DND-41 (cell line): ENCODE measurements at regions not wholly inside any gene's neighbourhood (a gene's known extent, or its start where the extent isn't known, plus 50 kb on each side); places are given as distances from the start of the nearest gene placed in this dataset.

ENCODE experiments used
- ATAC-seq: fragments of 200-7000 bp; cut with Tn5 transposase; 3 replicates; pipeline ENCODE4 v1.9.1; 2021; ENCODE audit warnings: low read depth; ENCODE audit not compliant: insufficient read depth
- DNase-seq: peaks from one replicate; pipeline ENCODE4 v3.0.0-alpha.2; 2020
- H2AFZ ChIP-seq: 2 replicates; pipeline ENCODE4 v1.6.0; 2012; ENCODE audit warnings: low read depth, low read length
- H3K27ac ChIP-seq: 2 replicates; pipeline ENCODE4 v1.5.1; 2012; ENCODE audit warnings: low read length, inconsistent platforms
- H3K27me3 ChIP-seq: fragments of 200-600 bp; sonication (generic); 2 replicates; pipeline ENCODE4 v1.6.0; 2012; ENCODE audit warnings: low read length, mild to moderate bottlenecking, inconsistent platforms; ENCODE audit not compliant: insufficient read depth, poor library complexity
- H3K36me3 ChIP-seq: 2 replicates; pipeline ENCODE4 v1.5.1; 2012; ENCODE audit warnings: low read length, inconsistent platforms; ENCODE audit not compliant: insufficient read depth
- H3K4me1 ChIP-seq: 2 replicates; pipeline ENCODE4 v1.5.1; 2012; ENCODE audit warnings: mild to moderate bottlenecking, low read length; ENCODE audit not compliant: insufficient read depth
- H3K4me2 ChIP-seq: 2 replicates; pipeline ENCODE4 v1.6.0; 2012; ENCODE audit warnings: mild to moderate bottlenecking, moderate library complexity, low read length, inconsistent platforms; ENCODE audit not compliant: insufficient read depth
- H3K4me3 ChIP-seq, 2 experiments: fragments of 200-600 bp in 1 of 2; shearing (Covaris generic) in 1 of 2; 2 replicates each; pipeline ENCODE4 v1.5.1; 2012 to 2016; ENCODE audit warnings: inconsistent platforms in 2 of 2, low read length in 2 of 2, mild to moderate bottlenecking in 2 of 2, low read depth in 1 of 2, moderate library complexity in 1 of 2
- H3K79me2 ChIP-seq: 2 replicates; pipeline ENCODE4 v1.6.0; 2012; ENCODE audit warnings: low read length, inconsistent platforms; ENCODE audit not compliant: insufficient read depth
- H3K9ac ChIP-seq: 2 replicates; pipeline ENCODE4 v1.6.0; 2012; ENCODE audit warnings: low read depth, mild to moderate bottlenecking, inconsistent platforms, low read length, moderate library complexity
- H3K9me3 ChIP-seq: 2 replicates; pipeline ENCODE4 v1.5.1; 2012; ENCODE audit warnings: low read length, moderate library complexity, mild to moderate bottlenecking, inconsistent platforms; ENCODE audit not compliant: insufficient read depth, severe bottlenecking
- H4K20me1 ChIP-seq: 2 replicates; pipeline ENCODE4 v1.6.0; 2012; ENCODE audit warnings: low read length; ENCODE audit not compliant: insufficient read depth
- EZH2 ChIP-seq: IDR thresholded peaks from 3 replicates; pipeline ENCODE4 v1.6.1; 2012; ENCODE audit warnings: borderline replicate concordance, low read depth, mild to moderate bottlenecking, moderate library complexity, low read length, inconsistent platforms; ENCODE audit not compliant: severe bottlenecking
- TF ChIP-seq, protein P1 (sequence below): IDR thresholded peaks from 2 replicates; pipeline ENCODE4 v1.5.1; 2012; ENCODE audit warnings: borderline replicate concordance, low read length, moderate library complexity, mild to moderate bottlenecking; ENCODE audit not compliant: poor library complexity, severe bottlenecking; ENCODE audit errors: extremely low read depth

DNA sequence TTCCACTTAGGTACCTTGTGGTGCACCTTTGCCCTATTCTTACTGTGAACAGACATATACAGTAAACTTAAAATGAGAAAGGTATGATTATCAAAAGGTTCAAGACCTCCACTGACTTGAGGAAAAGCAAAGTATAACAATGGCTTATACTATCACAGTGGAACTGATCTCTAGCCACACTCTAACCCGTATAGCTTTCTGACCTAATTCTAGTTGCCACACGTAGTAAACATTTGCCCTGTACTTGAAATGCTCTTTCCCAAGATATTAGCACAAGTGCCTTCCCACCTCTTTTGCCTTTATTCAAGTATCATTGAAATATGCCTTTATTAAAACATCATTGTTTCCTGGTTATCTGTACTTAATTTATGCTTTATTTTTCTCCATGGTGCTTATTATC, 250.4 kb upstream of the PPFIA2 start:
- Histone ChIP-seq H3K9me3 (no peaks in the 10 kb centered on the region), H2AFZ (no peak overlapping the region), H3K4me2 (no peak overlapping the region), H3K4me3 (no peak overlapping the region), H3K27ac (no peak overlapping the region), H3K36me3 (no peaks in the 10 kb centered on the region), H3K9ac (no peak overlapping the region), H4K20me1 (no peaks in the 10 kb centered on the region), H3K27me3 (no peaks in the 10 kb centered on the region), H3K4me1 (no peaks in the 10 kb centered on the region), H3K79me2 (no peaks in the 10 kb centered on the region)
- no peak for TF ChIP-seq EZH2
- TF ChIP-seq, protein P1, sequence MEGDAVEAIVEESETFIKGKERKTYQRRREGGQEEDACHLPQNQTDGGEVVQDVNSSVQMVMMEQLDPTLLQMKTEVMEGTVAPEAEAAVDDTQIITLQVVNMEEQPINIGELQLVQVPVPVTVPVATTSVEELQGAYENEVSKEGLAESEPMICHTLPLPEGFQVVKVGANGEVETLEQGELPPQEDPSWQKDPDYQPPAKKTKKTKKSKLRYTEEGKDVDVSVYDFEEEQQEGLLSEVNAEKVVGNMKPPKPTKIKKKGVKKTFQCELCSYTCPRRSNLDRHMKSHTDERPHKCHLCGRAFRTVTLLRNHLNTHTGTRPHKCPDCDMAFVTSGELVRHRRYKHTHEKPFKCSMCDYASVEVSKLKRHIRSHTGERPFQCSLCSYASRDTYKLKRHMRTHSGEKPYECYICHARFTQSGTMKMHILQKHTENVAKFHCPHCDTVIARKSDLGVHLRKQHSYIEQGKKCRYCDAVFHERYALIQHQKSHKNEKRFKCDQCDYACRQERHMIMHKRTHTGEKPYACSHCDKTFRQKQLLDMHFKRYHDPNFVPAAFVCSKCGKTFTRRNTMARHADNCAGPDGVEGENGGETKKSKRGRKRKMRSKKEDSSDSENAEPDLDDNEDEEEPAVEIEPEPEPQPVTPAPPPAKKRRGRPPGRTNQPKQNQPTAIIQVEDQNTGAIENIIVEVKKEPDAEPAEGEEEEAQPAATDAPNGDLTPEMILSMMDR, result no peak
- ATAC-seq, result no peak
- DNase-seq, result no peak

- H3K4me2 ChIP-seq, result no peak overlapping the region
- H3K36me3 ChIP-seq, result no peaks in the 10 kb centered on the region
- H3K79me2 ChIP-seq, result no peaks in the 10 kb centered on the region
- H3K27me3 ChIP-seq, result no peaks in the 10 kb centered on the region
- H4K20me1 ChIP-seq, result no peaks in the 10 kb centered on the region
- ATAC-seq (no peak), DNase-seq (no peak)
- H3K27ac ChIP-seq, result no peak overlapping the region
- TF ChIP-seq EZH2, result no peak
- TF ChIP-seq, protein P1, result no peak
- H3K9me3 ChIP-seq, result no peaks in the 10 kb centered on the region
- no peak overlapping the region for H3K9ac ChIP-seq
- H3K4me1 ChIP-seq, result no peaks in the 10 kb centered on the region
- no peak overlapping the region for H3K4me3 ChIP-seq
- H2AFZ ChIP-seq, result no peak overlapping the region
These were observed 249.1 kb upstream of the PPFIA2 start for GRCh38 chr12:82008251-82008650.

GRCh38 chr12:81998761-81999378, 239.7 kb upstream of the PPFIA2 start:
- no peaks in the 10 kb centered on the region for H3K4me1 ChIP-seq
- H3K27me3 ChIP-seq, result no peaks in the 10 kb centered on the region
- no peak overlapping the region for H3K4me3 ChIP-seq
- H3K9ac ChIP-seq, result no peak overlapping the region
- no peak for ATAC-seq
- no peaks in the 10 kb centered on the region for H3K9me3 ChIP-seq
- no peak for TF ChIP-seq EZH2
- TF ChIP-seq, protein P1, result no peak
- H2AFZ ChIP-seq, result no peak overlapping the region
- DNase-seq, result no peak
- no peaks in the 10 kb centered on the region for H3K79me2 ChIP-seq
- H3K27ac ChIP-seq, result no peak overlapping the region
- no peak overlapping the region for H3K4me2 ChIP-seq
- no peaks in the 10 kb centered on the region for H4K20me1 ChIP-seq
- H3K36me3 ChIP-seq, result no peaks in the 10 kb centered on the region

DNA sequence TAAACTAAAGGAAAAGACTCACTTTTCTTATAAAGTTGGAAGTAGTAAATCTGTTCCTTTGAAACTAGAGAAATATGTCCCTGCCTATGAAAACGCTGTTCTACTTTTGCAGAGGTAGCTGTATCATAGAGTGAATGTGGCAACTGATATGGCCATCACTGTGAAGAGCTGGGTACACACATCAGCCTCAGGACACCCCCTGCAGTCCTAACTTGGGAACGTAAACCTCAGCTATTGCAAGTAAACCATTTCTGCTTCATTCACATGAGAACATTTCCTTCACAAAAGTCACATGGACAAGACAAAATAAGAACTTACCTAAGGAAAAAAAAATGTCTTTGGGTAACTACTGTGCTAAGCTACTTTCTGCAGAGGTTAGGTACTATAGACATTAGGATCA, 233.3 kb upstream of the PPFIA2 start:
- Histone ChIP-seq H3K9ac (no peak overlapping the region), H3K27me3 (no peaks in the 10 kb centered on the region), H4K20me1 (no peaks in the 10 kb centered on the region), H3K4me1 (no peaks in the 10 kb centered on the region), H2AFZ (no peak overlapping the region), H3K36me3 (no peaks in the 10 kb centered on the region), H3K9me3 (no peaks in the 10 kb centered on the region), H3K4me3 (no peak overlapping the region), H3K4me2 (no peak overlapping the region), H3K79me2 (no peaks in the 10 kb centered on the region), H3K27ac (no peak overlapping the region)
- TF ChIP-seq EZH2, result no peak
- TF ChIP-seq, protein P1, result no peak
- DNase-seq, result no peak
- ATAC-seq, result no peak
